NCI-H2196 (cell line): ENCODE measurements at regions not wholly inside any gene's neighbourhood (a gene's known extent, or its start where the extent isn't known, plus 50 kb on each side); places are given as distances from the start of the nearest gene placed in this dataset.

Experiments
- DNase-seq: peaks from one replicate; lab custom pipeline; 2025; ENCODE audit not compliant: unreplicated experiment; lab: John Stamatoyannopoulos, UW

DNA sequence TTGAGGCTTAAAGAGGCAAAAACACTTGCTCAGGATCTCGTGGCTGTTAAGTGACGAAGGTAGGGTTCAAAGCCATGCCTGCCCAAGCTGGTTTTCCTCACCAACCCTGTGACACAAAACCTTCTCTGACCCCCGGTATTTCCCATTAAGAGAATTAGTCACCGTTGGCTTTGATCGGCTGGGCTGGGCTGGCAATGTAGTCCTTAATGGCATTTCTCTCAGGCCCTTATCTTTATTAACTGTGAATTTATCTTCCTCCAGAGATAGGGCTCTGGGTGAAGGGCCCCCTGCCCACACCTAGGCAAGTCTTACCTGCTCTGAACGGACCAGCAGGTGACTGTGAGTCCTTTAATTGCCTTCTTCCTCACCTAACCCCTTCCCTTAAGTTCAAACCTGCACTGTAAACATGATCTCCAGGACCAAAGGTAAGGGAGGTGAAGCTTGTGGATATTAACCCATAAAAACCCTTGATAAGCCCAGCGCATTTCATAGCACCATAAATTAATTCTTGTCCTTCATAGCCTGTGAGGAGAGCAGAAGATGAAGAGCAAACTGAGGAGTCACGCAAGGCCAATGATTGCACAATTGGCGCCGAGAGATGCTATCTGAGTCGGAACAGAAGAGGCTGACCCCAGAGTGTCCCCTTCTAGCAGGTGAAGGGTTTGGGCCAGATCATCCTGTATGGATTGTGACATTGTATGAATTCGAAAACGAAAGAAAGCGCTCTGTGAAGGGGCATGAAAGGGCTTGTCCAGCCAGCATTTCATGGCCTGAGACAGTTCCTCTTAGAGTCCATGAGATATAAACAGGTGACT, 790.8 kb upstream of the TBX3 start:
- no peak for DNase-seq

DNA sequence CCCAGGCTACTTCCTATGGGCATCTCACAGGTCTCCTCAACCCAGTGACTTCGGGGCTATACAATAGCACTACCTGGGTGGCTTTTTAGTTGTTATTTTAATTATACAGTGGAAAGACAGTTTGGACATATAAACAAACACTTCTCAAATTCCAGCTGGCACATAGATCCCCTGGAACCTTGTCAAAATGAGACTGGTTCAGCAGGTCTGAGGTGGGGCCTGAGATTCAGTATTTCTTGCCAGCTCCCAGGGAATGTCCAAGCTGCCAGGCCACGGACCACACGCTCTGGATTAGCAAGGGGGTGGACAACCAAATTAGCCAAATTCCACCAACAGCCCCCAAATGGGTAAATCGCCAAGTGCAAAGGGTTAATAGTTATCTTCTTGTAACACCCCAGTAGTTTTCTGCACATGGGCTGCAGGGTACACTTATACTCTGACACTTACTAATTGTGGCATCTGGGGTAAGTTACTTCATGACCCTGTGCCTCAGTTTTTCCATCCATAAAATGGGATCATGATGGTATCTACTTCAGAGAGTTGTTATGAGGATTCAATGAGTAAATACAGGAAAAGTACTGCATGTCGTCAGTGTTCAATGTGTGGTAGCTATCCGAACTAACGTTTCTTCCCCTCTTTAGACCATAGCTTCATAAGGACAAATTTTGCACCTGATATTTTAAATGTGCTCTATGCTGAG, 789.4 kb upstream of the TBX3 start:
- DNase-seq: peak; percentile 78

DNA sequence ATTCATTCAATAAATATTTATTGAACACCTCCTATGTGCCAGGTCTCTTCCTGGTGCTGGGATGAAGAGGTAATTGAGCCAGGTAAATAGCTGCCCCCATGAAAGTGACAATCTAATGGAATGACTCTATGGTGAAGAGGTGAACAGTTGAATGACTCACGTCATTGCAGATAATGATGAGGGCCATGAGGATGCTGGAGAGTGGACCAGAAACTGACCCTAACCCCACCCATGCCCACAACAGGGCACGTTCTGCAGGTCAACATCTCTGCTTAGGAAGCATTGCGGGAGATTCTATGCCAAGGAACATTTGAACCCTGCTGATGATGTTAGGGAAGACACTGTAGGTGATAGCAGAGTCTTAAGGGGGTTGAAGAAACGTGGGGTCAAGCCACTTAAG, 788.9 kb upstream of the TBX3 start:
- DNase-seq: no peak

DNA sequence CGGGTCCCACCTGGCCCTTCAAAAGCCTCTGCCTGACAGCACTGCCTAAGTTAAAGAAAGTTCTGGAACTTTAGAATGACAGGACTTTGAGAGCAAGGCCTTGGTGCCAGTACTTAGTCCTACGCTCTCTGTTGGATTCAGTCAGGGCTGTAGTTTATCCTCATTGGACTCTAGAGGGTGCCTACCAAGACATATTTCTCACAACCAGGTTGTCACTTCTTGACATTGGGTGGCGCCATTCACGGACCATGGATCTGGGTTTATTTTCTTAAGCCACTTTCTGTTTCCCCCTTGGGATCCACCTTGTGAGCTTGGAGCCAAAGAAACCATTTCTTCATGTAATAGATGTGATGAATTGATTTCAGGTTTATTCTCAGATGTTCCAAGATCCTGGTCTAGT, 787.0 kb upstream of the TBX3 start:
- DNase-seq: no peak

DNA sequence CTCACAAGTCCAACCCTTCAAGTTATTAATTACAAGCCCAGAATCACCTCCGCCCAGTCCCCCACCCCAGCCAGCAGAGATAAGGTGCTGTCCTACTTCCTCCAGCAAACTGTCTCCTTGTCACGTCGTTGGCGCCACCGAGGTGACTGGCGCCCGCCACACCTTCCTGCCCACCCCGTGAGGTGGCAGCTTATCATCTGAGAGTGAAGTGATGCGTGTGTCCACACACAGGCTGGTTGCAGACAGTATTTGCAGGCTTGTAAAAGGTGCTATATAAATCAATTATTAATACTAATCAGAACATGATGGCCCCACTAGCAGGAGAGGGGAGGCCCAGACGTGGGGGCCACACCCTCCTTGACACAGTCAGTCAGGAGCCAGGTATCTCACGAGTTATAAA, 786.6 kb upstream of the TBX3 start:
- DNase-seq: no peak

DNA sequence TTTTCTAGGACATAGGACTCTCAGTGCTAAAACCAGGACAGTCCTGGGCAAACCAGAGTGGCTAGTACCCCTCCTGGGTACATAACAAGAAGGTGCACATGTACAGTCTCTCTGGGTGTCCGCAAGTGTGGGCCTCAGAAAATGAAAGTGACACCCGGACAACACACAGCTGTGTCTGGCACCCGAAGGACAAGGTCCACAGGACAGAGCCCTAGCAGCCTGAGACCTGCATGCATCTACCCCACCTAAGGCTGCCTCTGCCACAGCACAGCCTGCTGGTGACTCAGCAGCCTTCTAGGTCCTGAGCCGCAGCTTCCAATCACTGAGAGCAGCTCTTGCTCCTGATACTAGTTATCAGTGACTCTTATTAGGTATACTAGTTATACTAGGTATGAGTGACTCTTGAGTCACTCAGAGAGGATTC, 784.1 kb upstream of the TBX3 start:
- DNase-seq: no peak

DNA sequence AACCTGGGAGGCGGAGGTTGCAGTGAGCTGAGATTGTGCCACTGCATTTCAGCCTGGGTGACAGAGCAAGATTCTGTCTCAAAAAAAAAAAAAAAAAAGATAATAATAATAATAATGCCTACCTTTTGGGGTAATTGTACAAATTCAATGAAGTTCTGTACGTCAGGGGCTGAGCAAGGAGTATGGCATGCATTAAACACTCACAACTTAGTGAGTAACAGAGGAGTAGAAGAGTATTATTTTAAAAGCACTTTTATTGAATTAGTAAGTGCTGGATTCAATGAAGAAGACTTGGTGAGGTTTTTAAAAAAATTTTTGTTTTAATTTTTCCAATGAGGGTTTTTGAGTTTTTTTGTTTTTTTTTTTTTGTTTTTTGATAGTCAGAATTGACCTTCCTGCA, 783.6 kb upstream of the TBX3 start:
- no peak for DNase-seq

DNA sequence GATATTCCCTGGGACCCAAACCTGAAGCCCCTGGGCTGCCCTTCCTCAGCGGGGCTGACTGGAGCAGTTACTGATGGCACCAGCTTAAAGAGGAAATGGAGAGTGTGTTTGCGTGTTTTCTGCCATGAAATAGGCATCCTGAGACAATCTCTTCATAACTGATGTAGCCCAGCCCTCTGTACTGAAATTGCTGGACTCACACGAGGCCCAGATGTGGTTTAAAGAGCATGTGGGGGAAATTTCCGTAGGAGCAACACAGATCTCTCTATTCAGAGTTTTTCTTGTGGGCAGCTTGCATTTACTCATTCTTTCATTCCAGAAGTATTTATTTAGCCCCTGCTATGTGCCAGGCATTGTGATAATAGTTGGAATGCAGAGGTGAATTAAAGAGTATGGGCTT, 782.1 kb upstream of the TBX3 start:
- no peak for DNase-seq

DNA sequence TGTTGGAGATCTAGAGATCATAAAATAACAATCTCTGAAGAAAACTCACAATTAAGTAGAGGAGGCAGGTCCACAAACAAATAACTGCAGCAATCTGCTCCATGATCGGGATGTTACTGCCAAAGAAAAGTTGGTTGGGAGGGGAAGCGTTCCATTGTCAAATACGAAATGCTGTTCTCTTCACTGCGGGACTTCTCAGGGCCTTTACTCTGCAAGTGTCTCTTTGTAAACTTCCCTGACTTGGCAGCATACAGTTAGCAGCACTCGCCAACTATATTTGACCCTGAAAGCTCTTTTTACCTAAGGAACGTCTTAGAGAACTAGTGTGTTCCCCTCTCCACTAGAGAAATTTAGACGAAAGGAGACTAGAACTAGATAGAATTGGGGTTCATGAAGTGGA, 780.7 kb upstream of the TBX3 start:
- DNase-seq: no peak

DNA sequence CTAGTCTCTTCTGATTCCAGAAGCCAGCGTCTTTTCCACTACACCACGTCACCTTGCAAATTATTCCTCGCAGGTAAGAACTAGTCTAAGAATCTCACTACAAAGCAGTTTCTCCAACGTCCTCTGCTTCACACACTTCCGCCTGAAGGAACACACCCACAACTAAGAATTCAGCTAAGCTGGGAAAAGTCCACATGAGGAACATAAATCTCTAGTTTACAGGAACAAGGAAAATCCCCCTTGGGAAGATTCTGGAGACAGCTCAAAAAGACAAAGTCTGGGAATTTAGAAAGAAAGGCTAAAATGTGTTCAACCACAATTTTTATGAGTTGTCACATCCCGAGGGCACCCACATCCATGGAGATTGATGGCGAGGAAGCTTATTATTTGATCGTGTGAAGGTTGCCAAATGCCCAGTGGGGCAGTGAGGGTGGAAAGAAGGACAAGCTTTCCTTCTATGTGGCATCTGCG, 780.2 kb upstream of the TBX3 start:
- no peak for DNase-seq

DNA sequence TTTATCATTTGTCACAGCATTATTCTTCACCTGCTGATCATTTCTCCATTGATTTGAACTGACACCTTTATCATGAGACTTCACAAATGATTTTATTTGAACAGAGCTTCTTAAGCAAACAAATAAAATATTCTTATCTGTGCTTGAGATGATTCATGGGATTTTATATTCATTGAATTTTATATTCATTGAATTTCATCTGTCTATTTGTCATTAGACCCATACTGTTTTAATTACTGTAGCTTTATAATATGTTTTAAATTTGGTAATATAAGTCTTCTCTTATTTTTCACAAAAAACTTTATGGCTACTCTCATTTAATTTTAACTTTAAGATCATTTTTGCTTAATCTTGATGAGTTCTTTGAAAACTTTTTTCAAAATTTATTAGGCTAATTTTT, 777.4 kb upstream of the TBX3 start:
- no peak for DNase-seq

DNA sequence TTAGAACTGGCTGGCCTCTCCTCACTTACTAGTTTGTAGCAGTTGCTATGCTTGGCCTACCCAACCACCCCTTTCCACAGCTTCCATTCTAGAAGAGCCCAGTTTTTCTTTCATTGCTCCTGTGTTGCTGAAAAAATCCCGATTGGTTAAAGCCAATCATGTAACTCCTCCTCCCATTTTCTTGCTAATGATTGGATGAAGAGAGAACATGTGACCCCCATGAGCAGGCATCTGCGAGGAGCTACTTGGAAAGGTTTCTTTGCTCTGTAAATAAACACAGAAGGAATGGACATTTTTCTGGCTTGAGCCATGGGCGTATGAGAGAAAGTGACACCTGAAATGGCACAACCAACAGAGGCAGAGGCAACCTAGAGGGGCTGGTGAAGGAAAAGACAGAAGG, 773.8 kb upstream of the TBX3 start:
- DNase-seq: no peak

DNA sequence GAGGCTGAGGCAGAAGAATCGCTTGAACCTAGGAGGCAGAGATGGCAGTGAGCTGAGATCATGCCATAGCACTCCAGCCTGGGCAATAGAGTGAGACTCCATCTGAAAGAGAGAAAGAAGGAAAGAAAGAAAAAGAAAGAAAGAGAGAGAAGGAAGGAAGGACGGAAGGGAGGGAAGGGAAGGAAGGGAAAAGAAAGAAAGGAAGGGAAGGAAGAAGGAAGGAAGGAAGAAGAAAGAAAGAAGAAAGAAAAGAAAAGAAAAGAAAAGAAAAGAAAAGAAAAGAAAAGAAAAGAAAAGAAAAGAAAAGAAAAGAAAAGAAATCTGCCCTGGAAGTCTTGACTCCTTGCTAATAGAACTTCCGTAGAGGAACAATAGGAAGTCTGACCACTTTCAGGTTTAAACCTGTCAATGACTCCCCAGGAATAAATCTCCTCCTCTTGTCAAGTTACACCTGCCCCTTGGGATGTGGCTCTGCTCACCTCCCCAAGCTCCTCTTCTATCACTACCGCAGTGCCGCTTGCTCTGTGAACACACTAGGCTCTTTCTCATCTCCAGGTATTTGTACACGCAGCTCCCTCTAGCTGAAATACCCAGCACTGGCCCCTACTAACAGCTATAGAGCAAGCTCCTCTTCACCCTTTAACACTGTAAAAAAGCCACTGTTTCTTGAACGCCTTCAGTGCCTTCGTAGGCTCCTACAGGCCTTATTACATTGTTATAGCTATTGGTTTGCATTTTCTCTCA, 773.1 kb upstream of the TBX3 start:
- DNase-seq: no peak

DNA sequence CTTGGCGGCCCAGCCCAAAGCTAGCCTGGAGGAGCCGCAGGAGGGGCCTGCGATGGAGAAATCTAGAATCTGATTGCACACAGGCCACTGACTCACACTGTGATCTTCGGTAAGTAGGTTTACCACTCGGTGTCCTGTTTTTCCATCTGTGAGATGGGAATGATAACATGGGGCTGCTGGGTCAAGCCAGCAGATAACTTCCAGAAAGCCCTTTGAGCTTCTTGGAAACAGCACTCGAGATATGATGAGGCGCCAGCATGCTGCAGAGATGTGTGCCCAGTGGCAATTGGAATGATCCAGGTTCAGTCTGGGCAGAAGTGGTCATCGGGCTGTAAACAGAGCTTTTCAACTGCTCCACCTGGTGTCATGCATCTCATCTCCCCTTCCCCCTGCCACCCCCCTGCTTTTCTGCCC, 771.3 kb upstream of the TBX3 start:
- peak; percentile 67 for DNase-seq

DNA sequence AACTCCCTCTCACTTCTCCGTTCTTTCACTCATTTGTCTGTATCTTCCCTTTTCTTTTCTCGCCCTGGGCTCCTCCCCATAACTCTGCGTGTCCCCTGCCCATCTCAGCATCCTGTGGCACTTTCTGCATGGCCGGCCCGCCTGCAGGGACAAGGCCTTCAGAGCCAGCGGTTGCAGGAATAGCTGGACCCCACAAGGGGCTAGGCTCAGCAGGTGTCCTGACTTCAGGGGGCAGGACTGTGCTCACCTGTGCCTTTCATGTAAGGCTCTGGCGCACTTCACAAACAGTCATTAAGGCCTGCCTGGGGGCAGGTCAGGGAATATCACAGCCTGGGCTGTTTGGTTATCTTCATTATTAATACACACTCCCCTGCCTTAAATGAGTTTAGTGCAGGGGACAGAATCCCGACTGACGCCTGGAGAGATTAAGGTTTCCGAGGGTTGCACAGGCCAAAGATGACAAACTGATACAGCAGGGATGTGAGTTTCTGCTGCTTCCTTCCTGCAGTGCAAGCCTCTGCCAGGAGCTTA, 768.8 kb upstream of the TBX3 start:
- DNase-seq: no peak

DNA sequence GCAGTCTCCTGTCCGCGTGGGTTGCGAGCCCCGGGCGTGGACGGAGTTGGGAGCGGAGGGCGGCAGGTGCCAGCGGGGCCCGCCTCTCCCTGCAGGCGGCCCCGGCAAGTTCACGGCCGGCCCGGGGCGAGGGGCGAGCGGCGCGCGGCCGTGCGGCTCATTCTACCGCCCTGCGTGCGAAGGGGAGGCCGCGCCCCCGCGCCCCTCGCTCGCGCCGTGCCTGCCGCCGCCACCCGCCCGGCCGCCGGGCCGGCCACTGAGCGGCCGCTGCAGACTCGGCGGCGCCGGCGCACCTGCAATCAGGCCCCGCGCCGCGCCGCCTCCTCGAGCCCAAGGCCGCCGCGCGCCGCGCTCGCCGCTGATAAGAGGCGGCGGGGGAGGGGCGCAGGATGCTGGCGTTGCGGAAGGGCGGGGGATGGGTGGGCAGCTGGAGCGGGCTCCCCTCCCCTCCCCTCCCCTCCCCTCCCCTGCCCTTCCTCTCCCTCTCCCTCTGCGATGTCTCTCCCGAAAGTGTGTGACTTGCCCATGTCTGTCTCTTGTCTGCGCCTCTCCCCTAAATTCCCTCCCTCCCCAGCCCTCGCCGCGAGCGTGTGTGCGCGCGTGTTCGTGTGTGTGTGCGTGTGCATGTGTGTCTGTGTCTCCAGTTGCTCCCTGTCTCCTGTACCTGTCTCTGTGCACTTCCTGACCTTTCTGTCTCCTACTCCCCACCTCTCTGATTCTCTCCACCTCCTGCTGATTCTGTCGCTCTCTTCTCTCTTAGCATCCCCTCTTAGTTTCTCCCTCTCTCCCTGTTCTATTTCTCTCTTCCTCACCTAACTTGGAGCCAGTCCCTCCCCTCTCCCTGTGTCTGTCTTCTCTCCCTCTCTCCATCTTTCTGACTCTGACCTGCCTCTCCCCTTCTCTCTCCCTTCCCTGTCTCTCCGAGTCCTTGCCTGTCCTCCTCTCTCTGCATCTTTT, 768.1 kb upstream of the TBX3 start:
- peak; percentile 91 for DNase-seq

DNA sequence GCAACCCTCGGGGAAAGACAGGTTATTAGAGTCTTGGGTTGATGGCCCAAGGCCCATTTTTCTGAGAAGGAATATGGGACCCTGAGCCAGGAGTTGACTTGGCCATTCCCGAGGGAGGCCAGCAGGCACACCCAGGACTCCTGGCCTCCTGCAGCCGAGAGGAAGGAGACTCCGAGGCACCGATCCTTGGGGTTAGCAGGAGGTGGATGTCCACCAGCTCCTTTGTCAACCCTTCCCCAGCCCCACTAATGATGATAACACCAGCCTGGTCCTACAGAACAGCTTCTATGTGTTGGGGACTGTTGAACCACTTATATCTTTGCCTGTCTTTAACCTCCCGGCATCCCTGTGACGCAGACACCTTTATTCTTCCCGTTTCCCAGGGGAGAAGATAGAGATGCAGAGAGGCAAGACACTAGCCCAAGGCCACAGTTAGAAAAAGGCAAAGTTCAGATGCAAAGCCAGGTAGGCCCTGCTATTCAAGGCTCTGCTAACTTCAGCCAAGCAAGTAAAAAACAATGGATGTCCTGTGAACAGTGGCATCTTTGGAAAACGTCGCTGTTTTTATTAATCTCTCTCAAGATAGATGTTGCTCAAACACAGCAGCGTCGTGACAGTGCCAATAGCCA, 767.3 kb upstream of the TBX3 start:
- no peak for DNase-seq

DNA sequence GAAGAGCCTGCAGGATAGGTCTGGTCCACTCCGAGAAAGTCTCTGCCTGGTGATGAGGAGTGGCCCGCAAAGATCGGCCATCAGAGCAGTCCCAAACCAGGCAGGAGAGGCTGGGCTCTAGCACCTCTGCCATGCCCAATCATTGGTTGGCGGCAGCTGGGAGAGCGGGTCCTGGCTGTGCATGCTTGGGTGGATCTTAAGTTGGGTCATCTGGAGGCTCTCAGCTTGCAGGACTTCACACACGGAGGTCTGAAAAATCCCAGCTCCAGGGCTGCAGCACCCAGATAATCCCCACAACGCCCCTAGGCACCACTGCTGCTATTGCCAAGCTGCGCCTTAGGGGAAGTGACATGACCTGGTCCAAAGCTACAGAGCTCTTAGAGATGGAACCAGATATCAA, 766.7 kb upstream of the TBX3 start:
- DNase-seq: no peak

DNA sequence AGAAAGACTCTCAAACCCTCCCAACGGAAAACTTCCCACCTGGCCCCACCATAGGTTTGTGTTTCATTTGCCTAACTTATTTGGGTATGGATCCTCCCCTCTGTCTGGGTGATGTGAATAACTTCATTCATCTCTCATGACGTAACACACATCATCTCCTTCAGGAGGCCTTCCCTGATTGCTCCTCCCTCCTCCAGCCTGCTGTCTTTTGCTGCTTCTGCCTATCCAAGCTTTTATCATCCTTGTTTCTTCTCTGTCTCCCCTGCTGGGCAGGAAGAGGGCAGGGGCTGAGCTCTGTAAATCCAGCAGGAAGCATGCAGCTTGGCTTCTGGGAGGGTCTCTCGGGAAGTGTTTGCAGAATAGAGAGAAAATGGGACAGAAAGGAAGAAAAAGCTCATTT, 766.0 kb upstream of the TBX3 start:
- DNase-seq: no peak

DNA sequence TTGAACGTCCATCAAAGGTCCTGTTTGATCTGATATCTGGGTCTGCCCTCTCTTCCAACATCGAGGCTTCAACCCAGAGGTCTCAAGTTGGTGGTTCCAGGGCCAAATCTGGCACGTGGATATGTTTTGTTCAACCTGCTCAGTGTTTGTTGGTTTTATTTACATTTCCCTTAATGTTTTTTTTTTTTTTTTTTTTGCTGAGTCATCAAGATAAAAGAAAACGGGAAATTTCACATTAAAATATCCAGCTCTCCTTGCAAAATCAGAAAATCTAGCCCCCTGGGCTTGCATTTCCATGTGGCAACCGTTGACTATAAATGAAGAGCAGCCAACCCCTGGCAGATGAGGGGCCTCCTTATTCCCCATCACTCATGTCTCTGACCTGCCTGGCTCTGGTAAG, 765.6 kb upstream of the TBX3 start:
- no peak for DNase-seq
